ENCODE measurements at regions not wholly inside any gene's neighbourhood (a gene's known extent, or its start where the extent isn't known, plus 50 kb on each side); places are given as distances from the start of the nearest gene placed in this dataset.

DNA sequence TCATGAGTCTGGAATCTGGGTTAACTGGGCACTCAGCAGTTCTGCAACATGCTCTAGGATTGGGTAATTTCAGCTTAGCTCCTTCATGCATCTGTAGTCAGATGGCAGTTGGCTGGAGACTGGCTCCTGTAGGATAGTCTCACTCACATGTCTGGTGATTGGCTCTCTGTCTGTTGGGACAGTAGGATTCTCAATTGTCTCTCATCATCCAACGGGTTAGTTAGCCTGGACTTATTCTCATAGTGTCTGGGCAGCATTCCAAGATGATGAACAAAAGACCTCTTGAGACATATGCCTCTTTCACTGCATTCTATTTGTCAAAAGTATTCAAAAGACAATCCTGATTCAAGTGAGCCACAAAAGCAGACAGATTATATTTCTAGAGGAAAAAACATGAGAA, 795.6 kb upstream of the GALNTL6 start:
- DNase-seq, result no peak
- no peaks in the 10 kb centered on the region for H3K9me3 Mint-ChIP-seq
- H3K27ac Mint-ChIP-seq, result no peak overlapping the region
- H3K4me1 Mint-ChIP-seq, result no peaks in the 10 kb centered on the region
- no peak overlapping the region for H3K4me3 Mint-ChIP-seq
- no peaks in the 10 kb centered on the region for H3K27me3 Mint-ChIP-seq
- H3K36me3 Mint-ChIP-seq, result no peaks in the 10 kb centered on the region

GRCh38 chr4:171016145-171016544, 797.1 kb upstream of the GALNTL6 start:
- Mint-ChIP-seq H3K4me3 (no peak overlapping the region), H3K4me1 (no peaks in the 10 kb centered on the region), H3K27me3 (no peaks in the 10 kb centered on the region), H3K9me3 (no peaks in the 10 kb centered on the region), H3K36me3 (no peaks in the 10 kb centered on the region), H3K27ac (no peak overlapping the region)
- DNase-seq, result no peak

DNA sequence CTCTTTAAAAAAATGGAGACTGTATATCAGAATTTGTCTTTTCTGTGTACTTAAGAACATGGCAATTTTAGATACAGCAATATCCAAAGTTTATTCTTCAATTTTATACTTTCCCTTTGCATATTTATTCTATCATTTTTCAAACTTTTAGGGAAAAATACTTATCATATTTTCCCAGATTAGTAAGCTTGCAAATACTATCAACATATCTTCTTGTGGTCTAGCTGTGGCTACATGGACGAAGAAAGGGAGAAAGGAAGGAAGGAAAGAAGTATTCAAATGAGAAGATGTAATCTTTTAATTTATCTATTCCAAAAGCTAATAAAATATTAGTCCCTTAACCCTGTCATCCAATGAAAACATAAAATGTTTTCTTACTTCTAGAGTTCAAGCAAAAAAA, 797.8 kb upstream of the GALNTL6 start:
- no peak for DNase-seq
- Mint-ChIP-seq H3K4me1 (no peaks in the 10 kb centered on the region), H3K4me3 (no peak overlapping the region), H3K27me3 (no peaks in the 10 kb centered on the region), H3K27ac (no peak overlapping the region), H3K9me3 (no peaks in the 10 kb centered on the region), H3K36me3 (no peaks in the 10 kb centered on the region)

- H3K27ac Mint-ChIP-seq, result no peak overlapping the region
- H3K9me3 Mint-ChIP-seq, result peaks cover 1% of the 10 kb centered on the region
- no peak overlapping the region for H3K4me3 Mint-ChIP-seq
- no peaks in the 10 kb centered on the region for H3K4me1 Mint-ChIP-seq
- no peaks in the 10 kb centered on the region for H3K36me3 Mint-ChIP-seq
- H3K27me3 Mint-ChIP-seq, result no peaks in the 10 kb centered on the region
- no peak for DNase-seq
Measured at GRCh38 chr4:171007618-171008390, 805.4 kb upstream of the GALNTL6 start.

DNA sequence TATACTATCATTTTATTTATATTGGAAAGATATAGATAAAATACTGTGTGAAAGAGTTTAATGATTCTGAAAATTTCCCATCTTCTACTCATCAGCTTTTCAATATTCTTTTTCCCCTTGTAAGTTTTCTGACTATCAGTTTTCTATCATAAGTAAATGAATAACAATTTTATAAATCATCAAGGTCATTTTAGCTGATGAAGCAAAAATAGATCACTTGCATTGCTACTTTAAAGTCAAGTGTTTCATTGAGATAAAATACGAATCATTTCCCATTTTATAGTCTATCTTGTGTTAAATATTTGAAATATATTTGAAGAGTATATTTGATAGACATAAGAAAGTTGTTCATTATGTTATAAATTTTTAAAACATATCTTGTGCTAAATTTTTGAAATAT, 811.0 kb upstream of the GALNTL6 start:
- H3K4me1 Mint-ChIP-seq, result no peaks in the 10 kb centered on the region

GRCh38 chr4:170990989-170991589, 822.1 kb upstream of the GALNTL6 start:
- no peaks in the 10 kb centered on the region for H3K4me1 Mint-ChIP-seq
- no peaks in the 10 kb centered on the region for H3K27me3 Mint-ChIP-seq
- H3K9me3 Mint-ChIP-seq, result peaks cover 2% of the 10 kb centered on the region
- no peaks in the 10 kb centered on the region for H3K36me3 Mint-ChIP-seq
- H3K27ac Mint-ChIP-seq, result no peak overlapping the region
- DNase-seq, result no peak
- H3K4me3 Mint-ChIP-seq, result no peak overlapping the region

More for the DNA sequence above, 811.0 kb upstream of the GALNTL6 start:
- Mint-ChIP-seq H3K4me3 (no peak overlapping the region), H3K36me3 (no peaks in the 10 kb centered on the region), H3K27ac (no peak overlapping the region), H3K9me3 (peaks cover 3% of the 10 kb centered on the region), H3K27me3 (no peaks in the 10 kb centered on the region)
- no peak for DNase-seq

- no peaks in the 10 kb centered on the region for H3K4me1 Mint-ChIP-seq
- peaks cover 3% of the 10 kb centered on the region for H3K9me3 Mint-ChIP-seq
- no peaks in the 10 kb centered on the region for H3K27me3 Mint-ChIP-seq
- no peak overlapping the region for H3K27ac Mint-ChIP-seq
- H3K36me3 Mint-ChIP-seq, result no peaks in the 10 kb centered on the region
- H3K4me3 Mint-ChIP-seq, result no peak overlapping the region
- no peak for DNase-seq
Measured at GRCh38 chr4:170988446-170988845, 824.8 kb upstream of the GALNTL6 start.

- H3K27me3 Mint-ChIP-seq, result no peaks in the 10 kb centered on the region
- H3K36me3 Mint-ChIP-seq, result no peaks in the 10 kb centered on the region
- no peak for DNase-seq
- no peak overlapping the region for H3K27ac Mint-ChIP-seq
- no peaks in the 10 kb centered on the region for H3K4me1 Mint-ChIP-seq
- H3K9me3 Mint-ChIP-seq, result peaks cover 3% of the 10 kb centered on the region
- H3K4me3 Mint-ChIP-seq, result no peak overlapping the region
Measured at GRCh38 chr4:170979736-170980135, 833.5 kb upstream of the GALNTL6 start.

GRCh38 chr4:170978990-170979389, 834.2 kb upstream of the GALNTL6 start:
- Mint-ChIP-seq H3K27me3 (no peaks in the 10 kb centered on the region), H3K4me3 (no peak overlapping the region), H3K36me3 (no peaks in the 10 kb centered on the region), H3K27ac (no peak overlapping the region), H3K9me3 (peaks cover 7% of the 10 kb centered on the region), H3K4me1 (no peaks in the 10 kb centered on the region)
- DNase-seq, result no peak

DNA sequence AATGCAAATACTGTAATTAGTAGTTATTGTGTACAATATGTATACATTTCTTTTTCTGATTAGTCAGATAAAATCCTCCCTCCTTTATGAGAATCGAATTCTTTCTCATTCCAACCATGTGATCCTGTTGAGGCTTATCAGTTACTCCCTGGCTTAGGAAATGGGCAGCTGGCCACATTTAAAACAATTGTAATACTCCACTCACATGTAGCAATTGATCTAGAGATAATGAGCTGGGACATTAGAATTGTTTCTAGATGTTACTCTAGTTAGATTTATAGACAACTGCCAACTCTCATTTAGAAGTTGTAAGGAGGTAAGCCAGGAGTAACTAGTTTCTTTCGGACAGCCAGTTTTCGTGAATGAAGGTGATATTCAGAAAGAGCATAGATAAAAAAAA, 859.3 kb upstream of the AADAT start:
- no peaks in the 10 kb centered on the region for H3K4me1 Mint-ChIP-seq
- H3K27me3 Mint-ChIP-seq, result no peaks in the 10 kb centered on the region
- peaks cover 2% of the 10 kb centered on the region for H3K9me3 Mint-ChIP-seq
- H3K4me3 Mint-ChIP-seq, result no peak overlapping the region
- no peak for DNase-seq
- no peak overlapping the region for H3K27ac Mint-ChIP-seq
- no peaks in the 10 kb centered on the region for H3K36me3 Mint-ChIP-seq

GRCh38 chr4:170940043-170940724, 850.4 kb upstream of the AADAT start:
- no peaks in the 10 kb centered on the region for H3K36me3 Mint-ChIP-seq
- H3K9me3 Mint-ChIP-seq, result peaks cover 18% of the 10 kb centered on the region
- no peak overlapping the region for H3K27ac Mint-ChIP-seq
- no peak for DNase-seq
- no peaks in the 10 kb centered on the region for H3K27me3 Mint-ChIP-seq
- no peak overlapping the region for H3K4me3 Mint-ChIP-seq
- no peaks in the 10 kb centered on the region for H3K4me1 Mint-ChIP-seq

GRCh38 chr4:170938588-170938987, 848.8 kb upstream of the AADAT start:
- Mint-ChIP-seq H3K27me3 (no peaks in the 10 kb centered on the region), H3K36me3 (no peaks in the 10 kb centered on the region), H3K4me1 (no peaks in the 10 kb centered on the region), H3K9me3 (peaks cover 18% of the 10 kb centered on the region), H3K27ac (no peak overlapping the region), H3K4me3 (no peak overlapping the region)
- no peak for DNase-seq

DNA sequence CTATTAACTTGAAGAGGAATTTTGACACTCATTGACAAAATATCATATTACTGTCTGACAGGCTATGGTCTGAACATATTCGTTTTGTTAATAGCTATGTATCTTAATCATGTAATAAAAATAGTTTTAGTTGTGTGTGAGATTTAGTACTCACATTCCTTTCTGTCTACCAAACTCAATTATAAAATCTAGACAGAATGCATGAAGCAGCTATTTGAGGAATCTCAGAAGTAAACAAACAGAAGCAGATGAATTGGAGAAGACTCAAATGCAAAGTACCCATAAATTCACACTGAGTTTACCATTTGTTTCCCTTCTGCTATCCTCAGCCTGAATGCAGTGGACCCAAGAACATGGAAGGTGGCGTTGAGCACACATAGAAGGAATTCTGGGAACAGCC, 841.6 kb upstream of the AADAT start:
- no peaks in the 10 kb centered on the region for H3K4me1 Mint-ChIP-seq
- no peak overlapping the region for H3K27ac Mint-ChIP-seq
- no peaks in the 10 kb centered on the region for H3K9me3 Mint-ChIP-seq
- H3K36me3 Mint-ChIP-seq, result no peaks in the 10 kb centered on the region
- no peak for DNase-seq
- no peak overlapping the region for H3K4me3 Mint-ChIP-seq
- no peaks in the 10 kb centered on the region for H3K27me3 Mint-ChIP-seq

- Mint-ChIP-seq H3K9me3 (peaks cover 4% of the 10 kb centered on the region), H3K27ac (no peak overlapping the region), H3K36me3 (no peaks in the 10 kb centered on the region), H3K4me1 (no peaks in the 10 kb centered on the region), H3K27me3 (no peaks in the 10 kb centered on the region), H3K4me3 (no peak overlapping the region)
- no peak for DNase-seq
Measured at GRCh38 chr4:170888660-170889059, 798.9 kb upstream of the AADAT start.

- Mint-ChIP-seq H3K36me3 (no peaks in the 10 kb centered on the region), H3K4me3 (no peak overlapping the region), H3K27ac (no peak overlapping the region)
Measured at GRCh38 chr4:170887396-170887795, 797.6 kb upstream of the AADAT start.

More at GRCh38 chr4:170887396-170887795, 797.6 kb upstream of the AADAT start:
- H3K27me3 Mint-ChIP-seq, result no peaks in the 10 kb centered on the region
- no peaks in the 10 kb centered on the region for H3K9me3 Mint-ChIP-seq
- no peaks in the 10 kb centered on the region for H3K4me1 Mint-ChIP-seq
- no peak for DNase-seq
